Endothelial cell of umbilical vein (primary cell): ENCODE measurements at regions not wholly inside any gene's neighbourhood (a gene's known extent, or its start where the extent isn't known, plus 50 kb on each side); places are given as distances from the start of the nearest gene placed in this dataset.

Experiments
- BruUV-seq: library from RNA; stranded (reverse); fragments of 400-500 nt; replicated peaks from 2 replicates; lab custom pipeline; 2021; lab: Mats Ljungman, UMichigan
- CTCF ChIA-PET: fragments of 300-600, 350-600 bp; sonication (Branson Sonifier 250); formaldehyde crosslinking; loops from one replicate; lab custom pipeline; 2021; ENCODE audit warnings: antibody characterized with exemption, inconsistent platforms; lab: Charles Lee
- POLR2A ChIA-PET: fragments of 300-600, 350-600 bp; sonication (Branson Sonifier 250); formaldehyde crosslinking; loops from one replicate; lab custom pipeline; 2021; ENCODE audit warnings: antibody characterized with exemption, inconsistent platforms; lab: Charles Lee
- DNase-seq: peaks from one replicate; pipeline ENCODE4 v3.0.0-alpha.2; 2011; ENCODE audit warnings: low read depth, low spot score
- FAIRE-seq: peaks from 2 replicates; lab custom pipeline; 2011; peaks lifted over from hg19 to GRCh38; lab: Jason Lieb, UNC
- H2AFZ ChIP-seq: 2 replicates; pipeline ENCODE4 v1.6.0; 2012; ENCODE audit warnings: low read depth, low read length, control low read depth, inconsistent platforms
- H3K27ac ChIP-seq: 2 replicates; pipeline ENCODE4 v1.5.1; 2011; ENCODE audit warnings: low read depth, mild to moderate bottlenecking, control low read depth, low read length, moderate library complexity; ENCODE audit not compliant: insufficient read depth
- H3K27me3 ChIP-seq, 2 experiments: 2 replicates each; pipeline versions ENCODE4 v1.6.0 to v1.6.1; 2011; ENCODE audit warnings: low read length in 2 of 2, mixed read lengths in 1 of 2; ENCODE audit not compliant: control insufficient read depth in 2 of 2, insufficient read depth in 2 of 2
- H3K36me3 ChIP-seq, 2 experiments: 2 replicates in 1 of 2; 3 replicates in 1 of 2; pipeline ENCODE4 v1.5.1; 2011; ENCODE audit warnings: low read length in 2 of 2, mild to moderate bottlenecking in 1 of 2, moderate library complexity in 1 of 2; ENCODE audit not compliant: control insufficient read depth in 2 of 2, insufficient read depth in 2 of 2; ENCODE audit errors: extremely low read depth in 1 of 2
- H3K4me1 ChIP-seq: 3 replicates; pipeline ENCODE4 v1.5.1; 2011; ENCODE audit warnings: mild to moderate bottlenecking, low read length; ENCODE audit not compliant: control insufficient read depth, insufficient read depth; ENCODE audit errors: extremely low read depth
- H3K4me2 ChIP-seq: 2 replicates; pipeline ENCODE4 v1.6.1; 2011; ENCODE audit warnings: low read length, control low read depth, mixed read lengths; ENCODE audit not compliant: insufficient read depth
- H3K4me3 ChIP-seq, 3 experiments: fragments of 200-600 bp in 1 of 3; sonication (generic), shearing (Covaris generic) in 1 of 3; replicated peaks in 1 of 3; 2 replicates each; pipeline ENCODE4 v1.5.1; 2011 to 2016; ENCODE audit warnings: control low read depth in 3 of 3, low read length in 3 of 3, mild to moderate bottlenecking in 2 of 3, inconsistent platforms in 1 of 3, low read depth in 1 of 3, moderate library complexity in 1 of 3; ENCODE audit not compliant: insufficient read depth in 1 of 3
- H3K79me2 ChIP-seq: 2 replicates; pipeline ENCODE4 v1.6.0; 2012; ENCODE audit warnings: low read length, inconsistent platforms; ENCODE audit not compliant: control insufficient read depth, insufficient read depth
- H3K9ac ChIP-seq: replicated peaks from 2 replicates; pipeline ENCODE3; 2011; ENCODE audit warnings: low read length, control low read depth; ENCODE audit not compliant: insufficient read depth; ENCODE audit errors: extremely low read depth
- H3K9me1 ChIP-seq: replicated peaks from 3 replicates; pipeline ENCODE4 v1.6.0; 2011; ENCODE audit warnings: mild to moderate bottlenecking, low read length; ENCODE audit not compliant: control insufficient read depth, insufficient read depth; ENCODE audit errors: extremely low read depth
- H3K9me3 ChIP-seq: replicated peaks from 2 replicates; pipeline ENCODE4 v1.5.1; 2012; ENCODE audit warnings: low read length, inconsistent platforms; ENCODE audit not compliant: control insufficient read depth, insufficient read depth
- H4K20me1 ChIP-seq: replicated peaks from 2 replicates; pipeline ENCODE3; 2011; ENCODE audit warnings: mild to moderate bottlenecking, low read length; ENCODE audit not compliant: control insufficient read depth, insufficient read depth; ENCODE audit errors: extremely low read depth
- EZH2 ChIP-seq: IDR thresholded peaks from 2 replicates; pipeline ENCODE4 v1.6.1; 2012; ENCODE audit warnings: borderline replicate concordance, low read depth, mild to moderate bottlenecking, moderate library complexity, low read length, inconsistent platforms; ENCODE audit not compliant: severe bottlenecking
- FOS ChIP-seq: IDR thresholded peaks from 2 replicates; pipeline ENCODE4 v1.6.1; 2011; ENCODE audit warnings: mild to moderate bottlenecking, low read length, moderate library complexity, borderline replicate concordance; ENCODE audit not compliant: insufficient read depth
- GATA2 ChIP-seq: IDR thresholded peaks from 2 replicates; pipeline ENCODE4 v1.7.0; 2011; ENCODE audit warnings: low read depth, mild to moderate bottlenecking, moderate library complexity, mixed read lengths, low read length; ENCODE audit not compliant: insufficient read length, insufficient read depth
- JUN ChIP-seq: IDR thresholded peaks from 2 replicates; pipeline ENCODE4 v1.6.1; 2011; ENCODE audit warnings: borderline replicate concordance, low read depth; ENCODE audit not compliant: insufficient read length, insufficient read depth
- MYC ChIP-seq: IDR thresholded peaks from one replicate; pipeline ENCODE4 v1.6.1; 2011; ENCODE audit warnings: mild to moderate bottlenecking, low read depth, low read length
- POLR2A ChIP-seq: IDR thresholded peaks from 2 replicates; pipeline ENCODE4 v1.6.1; 2012; ENCODE audit warnings: low read depth, mild to moderate bottlenecking, control low read depth, low read length
- POLR2AphosphoS5 ChIP-seq: IDR thresholded peaks from 2 replicates; pipeline ENCODE4 v1.6.1; 2012; ENCODE audit warnings: low read depth, mild to moderate bottlenecking, control low read depth, low read length, moderate library complexity; ENCODE audit not compliant: insufficient read depth
- dilution Hi-C: fragments of 300-500 bp; cut with MboI; formaldehyde crosslinking; loops from one replicate; pipeline ENCODE4 v1.15.0; 2019; ENCODE audit warnings: low sequenced_read_pairs; ENCODE audit not compliant: extremely low pct_ligation_motif_present
- intact Hi-C: fragments of 100-400 bp; cut with micrococcal nuclease; formaldehyde crosslinking; loops from one replicate; pipeline ENCODE4 v1.10.0; 2022
- TF ChIP-seq, protein P1 (sequence below), 2 donors: IDR thresholded peaks; 1 replicate in 1 of 2; 2 replicates in 1 of 2; pipeline ENCODE4 v1.5.1; 2011; ENCODE audit warnings: low read length in 2 of 2, mild to moderate bottlenecking in 2 of 2, moderate library complexity in 2 of 2, control low read depth in 1 of 2, inconsistent platforms in 1 of 2, low read depth in 1 of 2; ENCODE audit not compliant: insufficient read depth in 1 of 2; ENCODE audit errors: extremely low read depth in 1 of 2
- TF ChIP-seq, protein P2 (sequence below): IDR thresholded peaks from 2 replicates; pipeline ENCODE4 v1.6.1; 2011; ENCODE audit not compliant: insufficient read depth, insufficient read length

DNA sequence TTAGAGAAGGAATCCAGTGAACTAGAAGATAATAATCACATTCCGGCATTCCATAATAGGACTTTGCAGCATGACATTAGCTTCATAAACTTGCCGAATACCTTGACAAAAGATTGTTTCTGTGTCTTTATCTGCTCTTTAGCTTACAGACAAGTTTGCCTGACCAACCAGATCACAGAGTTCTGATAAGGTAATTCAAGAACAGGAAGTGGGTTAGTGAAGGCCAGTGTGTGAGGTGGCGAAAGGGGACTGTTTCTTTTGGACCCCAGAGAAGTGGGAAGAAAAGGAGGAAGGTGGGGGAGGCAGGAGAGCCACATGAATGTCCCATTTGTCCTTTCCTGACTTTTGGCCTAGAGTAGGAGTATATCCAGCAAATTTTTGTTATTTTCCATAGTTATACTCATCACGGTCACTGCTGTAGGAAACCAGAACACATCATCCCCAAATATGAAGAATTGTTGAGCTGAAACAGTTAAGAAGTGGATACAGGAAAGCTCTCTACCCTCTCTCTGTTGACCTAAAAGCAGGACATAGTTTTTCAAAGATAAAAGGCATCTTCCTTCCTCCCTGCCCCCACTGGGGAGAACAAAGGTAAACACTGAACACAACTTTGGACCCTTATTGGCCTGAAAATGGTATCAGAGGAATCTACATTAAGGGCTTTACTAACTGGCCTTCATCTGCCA, 72.4 kb upstream of the TNFAIP3 start:
- dilution Hi-C loops (no loop called here), intact Hi-C loops (no loop called here)
- Histone ChIP-seq H3K4me2 (no peak overlapping the region), H3K9ac (no peak overlapping the region), H3K4me3 (no peak overlapping the region), H3K79me2 (no peaks in the 10 kb centered on the region), H2AFZ (no peak overlapping the region), H3K27ac (no peak overlapping the region), H4K20me1 (no peaks in the 10 kb centered on the region), H3K9me3 (no peaks in the 10 kb centered on the region), H3K9me1 (no peaks in the 10 kb centered on the region), H3K36me3 (no peaks in the 10 kb centered on the region), H3K27me3 (no peaks in the 10 kb centered on the region), H3K4me1 (no peaks in the 10 kb centered on the region)
- DNase-seq (no peak), FAIRE-seq (peak; percentile 66)
- ChIA-PET POLR2A (no interaction called here), CTCF (interaction anchor here (0.7 to 1.3 kb wide), 3 partner anchors 87 to 212 kb away, joined by 3 read pairs; no protein-coding TSS in a partner anchor)
- BruUV-seq = no TSS peak
- TF ChIP-seq, protein P1, sequence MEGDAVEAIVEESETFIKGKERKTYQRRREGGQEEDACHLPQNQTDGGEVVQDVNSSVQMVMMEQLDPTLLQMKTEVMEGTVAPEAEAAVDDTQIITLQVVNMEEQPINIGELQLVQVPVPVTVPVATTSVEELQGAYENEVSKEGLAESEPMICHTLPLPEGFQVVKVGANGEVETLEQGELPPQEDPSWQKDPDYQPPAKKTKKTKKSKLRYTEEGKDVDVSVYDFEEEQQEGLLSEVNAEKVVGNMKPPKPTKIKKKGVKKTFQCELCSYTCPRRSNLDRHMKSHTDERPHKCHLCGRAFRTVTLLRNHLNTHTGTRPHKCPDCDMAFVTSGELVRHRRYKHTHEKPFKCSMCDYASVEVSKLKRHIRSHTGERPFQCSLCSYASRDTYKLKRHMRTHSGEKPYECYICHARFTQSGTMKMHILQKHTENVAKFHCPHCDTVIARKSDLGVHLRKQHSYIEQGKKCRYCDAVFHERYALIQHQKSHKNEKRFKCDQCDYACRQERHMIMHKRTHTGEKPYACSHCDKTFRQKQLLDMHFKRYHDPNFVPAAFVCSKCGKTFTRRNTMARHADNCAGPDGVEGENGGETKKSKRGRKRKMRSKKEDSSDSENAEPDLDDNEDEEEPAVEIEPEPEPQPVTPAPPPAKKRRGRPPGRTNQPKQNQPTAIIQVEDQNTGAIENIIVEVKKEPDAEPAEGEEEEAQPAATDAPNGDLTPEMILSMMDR (IDR thresholded peaks at IDR 0.05; ENCODE audit: extremely low read depth in 1 of 2, insufficient read depth in 1 of 2, low read depth in 1 of 2, low read length in 2 of 2) = no peak
- peak; percentile 10 for TF ChIP-seq GATA2

DNA sequence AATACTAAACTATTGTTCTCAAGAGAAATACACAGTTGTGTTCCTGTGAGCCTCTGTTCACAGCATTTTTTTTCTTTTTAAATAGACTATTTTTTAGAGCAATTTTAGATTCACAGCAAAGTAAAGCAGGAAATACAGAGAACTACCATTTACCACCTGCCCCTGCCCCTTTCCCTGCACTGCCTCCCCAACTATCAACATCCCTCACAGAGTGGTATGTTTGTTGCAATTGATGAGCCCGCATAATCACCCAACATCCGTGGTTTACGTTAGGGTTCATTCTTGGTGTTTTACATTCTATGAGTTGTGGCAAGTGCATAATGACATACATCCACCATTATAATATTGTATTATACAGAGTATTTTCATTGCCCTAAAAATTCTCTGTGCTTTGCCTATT, 71.6 kb upstream of the TNFAIP3 start:
- no peak for DNase-seq
- Histone ChIP-seq H4K20me1 (no peaks in the 10 kb centered on the region), H3K79me2 (no peaks in the 10 kb centered on the region), H3K9me3 (no peaks in the 10 kb centered on the region), H3K9ac (no peak overlapping the region), H3K4me1 (no peaks in the 10 kb centered on the region), H3K4me3 (no peak overlapping the region), H3K9me1 (no peaks in the 10 kb centered on the region), H3K36me3 (no peaks in the 10 kb centered on the region), H3K4me2 (no peak overlapping the region), H3K27me3 (no peaks in the 10 kb centered on the region), H3K27ac (no peak overlapping the region), H2AFZ (no peak overlapping the region)
- ChIA-PET CTCF (interaction anchor here (1.2 kb wide), 1 partner anchor 211 kb away, joined by 3 read pairs; no protein-coding TSS in a partner anchor), POLR2A (no interaction called here)
- intact Hi-C loops (no loop called here), dilution Hi-C loops (no loop called here)
- no peak for FAIRE-seq
- TF ChIP-seq, protein P1 (IDR thresholded peaks at IDR 0.05; ENCODE audit: extremely low read depth in 1 of 2, insufficient read depth in 1 of 2, low read depth in 1 of 2, low read length in 2 of 2) = no peak
- TF ChIP-seq EZH2 (no peak), FOS (no peak), MYC (no peak), GATA2 (no peak), POLR2A (no peak), POLR2AphosphoS5 (no peak), JUN (no peak)
- TF ChIP-seq, protein P2, sequence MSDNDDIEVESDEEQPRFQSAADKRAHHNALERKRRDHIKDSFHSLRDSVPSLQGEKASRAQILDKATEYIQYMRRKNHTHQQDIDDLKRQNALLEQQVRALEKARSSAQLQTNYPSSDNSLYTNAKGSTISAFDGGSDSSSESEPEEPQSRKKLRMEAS = no peak
- BruUV-seq = no TSS peak
